Esophagus squamous epithelium (tissue), 5 donors: ENCODE measurements at regions not wholly inside any gene's neighbourhood (a gene's known extent, or its start where the extent isn't known, plus 50 kb on each side); places are given as distances from the start of the nearest gene placed in this dataset.

Experiments used
- DNase-seq: peaks from one replicate; lab custom pipeline; 2025; lab: John Stamatoyannopoulos, UW
- H3K27ac ChIP-seq, 4 donors: fragments of 200-600 bp; sonication (generic); one replicate each; pipeline ENCODE4 v1.5.1; 2016 to 2019; ENCODE audit warnings: mild to moderate bottlenecking in 1 of 4
- H3K27me3 ChIP-seq, 4 donors: fragments of 200-600 bp; sonication (generic); 1 replicate in 3 of 4; 2 replicates in 1 of 4; pipeline versions ENCODE4 v1.5.1 to v1.6.0; 2017 to 2021; ENCODE audit warnings: antibody characterized with exemption in 1 of 4
- H3K36me3 ChIP-seq, 3 donors: fragments of 200-600 bp; sonication (generic); one replicate each; pipeline ENCODE4 v1.5.1; 2016 to 2019
- H3K4me1 ChIP-seq, 3 donors: fragments of 200-600 bp; sonication (generic); one replicate each; pipeline ENCODE4 v1.5.1; 2017 to 2019
- H3K4me3 ChIP-seq, 4 donors: fragments of 200-600 bp; sonication (generic); 1 replicate in 3 of 4; 2 replicates in 1 of 4; pipeline ENCODE4 v1.5.1; 2016 to 2019; ENCODE audit warnings: mild to moderate bottlenecking in 2 of 4, moderate library complexity in 1 of 4
- H3K9me3 ChIP-seq, 3 donors: fragments of 200-600 bp; sonication (generic); one replicate each; pipeline ENCODE4 v1.5.1; 2016 to 2019
- CTCF ChIP-seq, 6 experiments: fragments of 450-650 bp in 4 of 6; fragments of 200-600 bp in 2 of 6; sonication (generic) in 2 of 6; IDR thresholded peaks; one replicate each; pipeline ENCODE4 v1.5.1; 2016 to 2019; ENCODE audit warnings: antibody characterized with exemption in 6 of 6, mild to moderate bottlenecking in 4 of 6, moderate library complexity in 4 of 6
- POLR2A ChIP-seq, 4 donors: fragments of 450-650 bp; IDR thresholded peaks; one replicate each; pipeline ENCODE4 v1.6.1; 2017; ENCODE audit warnings: antibody characterized with exemption in 4 of 4, mild to moderate bottlenecking in 4 of 4, moderate library complexity in 3 of 4
- WGBS, 2 donors: methylation state at CpG; one replicate each; pipeline ENCODE4 v1.1.5; 2018; 5-methylcytosine and 5-hydroxymethylcytosine counted together
- intact Hi-C: fragments of 100-400 bp; cut with DNase I; formaldehyde crosslinking; loops from one replicate; pipeline ENCODE4 v1.15.0; 2022
- donor health status: DM: yes; HTN: yes; CAD: no.

GRCh38 chr6:114580882-114581281 is 238.1 kb upstream of the HS3ST5 start:
- no peak for DNase-seq
- Histone ChIP-seq H3K4me1 (no peaks in the 10 kb centered on the region), H3K27ac (no peak overlapping the region), H3K9me3 (peaks cover 0 to 3% (median 0%) of the 10 kb centered on the region in 3 donors), H3K27me3 (no peaks in the 10 kb centered on the region), H3K4me3 (no peak overlapping the region), H3K36me3 (no peaks in the 10 kb centered on the region)
- TF ChIP-seq POLR2A (IDR thresholded peaks at IDR 0.05), result no peak
- TF ChIP-seq CTCF (IDR thresholded peaks at IDR 0.05), result no peak
- 78 to 79% methylated on average over 2 to 3 of the region's 3 CpGs for WGBS, 2 donors
- intact Hi-C loops, result no loop called here

GRCh38 chr6:114579486-114579885 is 236.7 kb upstream of the HS3ST5 start:
- Histone ChIP-seq H3K27ac (no peak overlapping the region), H3K4me3 (no peak overlapping the region), H3K36me3 (no peaks in the 10 kb centered on the region), H3K27me3 (no peaks in the 10 kb centered on the region), H3K4me1 (no peaks in the 10 kb centered on the region), H3K9me3 (peaks cover 0 to 3% (median 0%) of the 10 kb centered on the region in 3 donors)
- TF ChIP-seq POLR2A (IDR thresholded peaks at IDR 0.05) (no peak), CTCF (IDR thresholded peaks at IDR 0.05) (no peak)
- intact Hi-C loops, result no loop called here
- DNase-seq, result no peak

GRCh38 chr6:114577109-114577508 is 234.3 kb upstream of the HS3ST5 start:
- H3K4me3 ChIP-seq, result no peak overlapping the region
- no peaks in the 10 kb centered on the region for H3K36me3 ChIP-seq
- intact Hi-C loops, result no loop called here
- no peak for DNase-seq
- TF ChIP-seq POLR2A (IDR thresholded peaks at IDR 0.05) (no peak), CTCF (IDR thresholded peaks at IDR 0.05) (no peak)
- no peak overlapping the region for H3K27ac ChIP-seq
- H3K27me3 ChIP-seq, result no peaks in the 10 kb centered on the region
- no peaks in the 10 kb centered on the region for H3K4me1 ChIP-seq
- no peaks in the 10 kb centered on the region for H3K9me3 ChIP-seq
- WGBS, 2 donors, result 26 to 30% methylated on average over 1 of the region's 1 CpG

GRCh38 chr6:114576330-114576729 is 233.5 kb upstream of the HS3ST5 start:
- Histone ChIP-seq H3K9me3 (no peaks in the 10 kb centered on the region), H3K4me3 (no peak overlapping the region), H3K27ac (no peak overlapping the region), H3K27me3 (no peaks in the 10 kb centered on the region), H3K36me3 (no peaks in the 10 kb centered on the region), H3K4me1 (no peaks in the 10 kb centered on the region)
- no peak for DNase-seq
- no peak for TF ChIP-seq CTCF (IDR thresholded peaks at IDR 0.05)
- no peak for TF ChIP-seq POLR2A (IDR thresholded peaks at IDR 0.05)
- 42 to 49% methylated on average over 4 of the region's 4 CpGs for WGBS, 2 donors
- intact Hi-C loops, result no loop called here

- H3K27ac ChIP-seq, result no peak overlapping the region
- no peak overlapping the region for H3K4me3 ChIP-seq
- intact Hi-C loops, result no loop called here
- no peaks in the 10 kb centered on the region for H3K36me3 ChIP-seq
- DNase-seq, result no peak
- no peaks in the 10 kb centered on the region for H3K9me3 ChIP-seq
- no peaks in the 10 kb centered on the region for H3K4me1 ChIP-seq
- no peaks in the 10 kb centered on the region for H3K27me3 ChIP-seq
- WGBS, 2 donors, result 61 to 76% methylated on average over 3 of the region's 3 CpGs
- TF ChIP-seq POLR2A (IDR thresholded peaks at IDR 0.05) (no peak), CTCF (IDR thresholded peaks at IDR 0.05) (no peak)
These were observed 226.8 kb upstream of the HS3ST5 start for GRCh38 chr6:114569669-114570068.
